Activated CD4-positive, alpha-beta T cell treated with anti-CD3 and anti-CD28 coated beads for 4 hours (primary cell): ENCODE measurements at regions not wholly inside any gene's neighbourhood (a gene's known extent, or its start where the extent isn't known, plus 50 kb on each side); places are given as distances from the start of the nearest gene placed in this dataset.
"Not testable (repeated sequence)": the region's sequence is repeated elsewhere in the genome, so short reads cannot be mapped to it uniquely, and the experiment has no call there.

ENCODE experiments used
- DNase-seq, 2 donors: peaks; one replicate each; pipeline ENCODE4 v3.0.0-alpha.2; 2020

DNA sequence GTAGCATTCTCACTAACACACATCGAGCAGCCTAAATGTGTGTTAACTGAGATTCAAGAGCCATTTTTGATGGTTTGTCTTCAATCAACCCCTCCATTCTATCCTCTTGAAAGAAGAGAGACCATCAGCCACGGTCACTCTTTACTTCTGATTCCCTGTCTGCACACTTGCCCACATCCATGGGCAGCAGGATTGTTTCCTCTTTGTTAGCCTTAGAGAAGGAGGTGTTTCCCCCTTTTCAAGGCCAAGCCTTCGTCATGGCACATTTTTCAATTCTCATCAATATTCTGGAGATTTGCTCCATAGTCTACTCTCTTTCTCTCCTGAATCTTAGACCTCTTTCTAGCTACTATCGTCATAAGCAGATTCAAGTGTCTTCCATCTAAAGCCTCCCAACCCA, 522.4 kb upstream of the NAALADL2 start:
- no peak for DNase-seq

DNA sequence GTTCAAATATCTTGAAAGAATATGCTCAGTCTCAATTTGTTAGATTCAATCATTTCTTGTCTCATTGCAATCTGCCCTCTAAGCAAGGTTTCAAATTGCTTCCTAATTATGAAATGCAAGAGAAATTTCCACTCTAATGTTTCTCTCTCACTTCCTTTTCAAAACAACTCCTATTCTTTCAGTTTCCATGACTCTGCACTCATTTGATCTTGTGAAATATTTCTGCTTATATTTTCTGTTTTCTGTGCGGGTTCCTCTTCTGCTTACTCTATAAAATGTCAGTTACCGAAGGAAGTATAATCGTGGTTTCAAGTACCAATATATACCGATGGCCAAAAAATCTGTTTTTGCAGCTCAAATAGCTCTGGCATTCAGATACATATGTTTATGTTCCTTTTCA, 521.9 kb upstream of the NAALADL2 start:
- no peak for DNase-seq

DNA sequence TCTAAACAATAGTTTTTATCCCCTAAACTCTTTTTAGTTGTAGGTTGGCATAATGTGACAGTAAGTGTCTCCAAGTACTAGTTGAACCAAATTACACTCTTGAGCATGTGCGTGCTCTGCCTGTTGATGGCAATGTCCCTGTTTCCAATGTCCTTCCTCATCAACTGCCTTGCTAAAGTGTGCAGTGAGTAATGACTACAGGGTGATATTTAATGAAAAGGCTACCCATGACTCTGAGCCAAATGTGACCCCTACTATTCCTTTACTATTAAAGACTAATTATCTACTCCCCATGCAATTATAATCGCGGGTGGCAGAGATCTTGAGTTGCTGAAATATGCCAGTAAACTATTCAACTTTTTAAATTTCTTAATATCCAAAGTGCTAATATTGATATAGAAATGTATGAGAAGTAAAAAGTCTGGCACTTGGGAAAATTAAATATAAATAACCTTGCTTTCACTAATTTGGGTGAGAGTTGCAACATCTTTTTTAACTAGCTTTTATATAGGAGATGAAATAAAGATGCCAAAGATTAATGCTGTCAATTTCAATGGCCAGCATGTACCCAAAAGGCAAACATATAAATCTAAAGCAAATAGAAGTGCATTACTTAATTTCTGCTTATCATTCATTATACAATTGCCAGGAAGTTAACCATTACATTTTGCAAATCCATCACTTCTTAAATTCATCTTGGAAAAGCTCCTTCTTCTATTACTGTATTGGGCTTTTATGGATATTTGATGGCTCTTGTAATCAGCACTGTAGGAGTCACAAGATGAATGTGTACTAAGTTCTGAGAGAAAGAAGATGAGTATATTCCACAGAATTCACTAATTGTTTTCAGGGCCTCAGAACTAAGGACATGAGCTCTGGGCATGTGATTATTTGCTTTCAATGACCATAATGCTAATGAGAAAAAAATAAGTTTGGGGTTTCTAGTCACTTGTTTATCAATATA, 518.2 kb upstream of the NAALADL2 start:
- no peak for DNase-seq

DNA sequence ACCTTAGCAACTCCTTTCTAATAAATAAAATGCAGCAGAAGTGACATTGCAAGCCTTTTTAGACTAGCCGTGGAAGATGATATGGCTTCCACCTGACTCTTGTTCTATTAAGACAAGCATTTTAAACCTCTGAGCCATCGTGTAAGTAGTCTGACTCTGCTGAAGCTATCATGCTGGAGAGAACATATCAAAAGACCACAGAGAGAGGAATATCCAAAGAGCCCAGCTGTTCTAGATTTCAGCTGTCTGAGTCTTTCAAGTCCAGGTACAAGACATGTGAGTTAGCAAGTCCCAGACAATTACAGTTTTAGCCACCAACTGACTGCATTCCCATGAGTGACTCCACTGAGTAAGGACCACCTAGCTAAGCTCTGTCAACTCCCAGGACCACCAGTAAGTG, 517.0 kb upstream of the NAALADL2 start:
- no peak for DNase-seq

DNA sequence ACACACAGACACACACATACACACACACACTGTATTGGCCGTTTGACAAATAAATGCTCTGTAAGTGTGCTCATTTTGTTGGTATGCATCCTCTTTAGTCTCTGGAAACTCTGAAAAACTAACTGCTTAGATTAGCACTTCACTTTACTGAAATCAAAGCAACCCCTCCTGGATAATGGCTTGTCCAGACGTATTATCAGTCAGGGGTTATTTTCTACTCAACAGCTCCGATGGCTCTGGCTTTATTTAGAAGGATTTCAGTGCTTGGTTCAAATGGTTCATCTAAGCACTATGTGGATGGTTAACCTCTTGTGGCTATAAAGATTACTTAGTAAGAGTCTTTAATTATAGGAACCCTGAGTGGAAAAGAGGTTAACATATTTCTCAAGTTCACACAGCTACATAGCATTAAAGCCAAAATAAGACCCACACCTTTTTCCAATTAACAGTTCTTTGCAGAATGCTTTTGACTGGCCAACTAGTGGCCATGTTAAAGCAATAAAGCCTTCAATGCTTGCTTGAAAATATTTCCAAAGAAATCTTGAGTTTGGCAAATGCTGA, 516.1 kb upstream of the NAALADL2 start:
- DNase-seq: no peak

DNA sequence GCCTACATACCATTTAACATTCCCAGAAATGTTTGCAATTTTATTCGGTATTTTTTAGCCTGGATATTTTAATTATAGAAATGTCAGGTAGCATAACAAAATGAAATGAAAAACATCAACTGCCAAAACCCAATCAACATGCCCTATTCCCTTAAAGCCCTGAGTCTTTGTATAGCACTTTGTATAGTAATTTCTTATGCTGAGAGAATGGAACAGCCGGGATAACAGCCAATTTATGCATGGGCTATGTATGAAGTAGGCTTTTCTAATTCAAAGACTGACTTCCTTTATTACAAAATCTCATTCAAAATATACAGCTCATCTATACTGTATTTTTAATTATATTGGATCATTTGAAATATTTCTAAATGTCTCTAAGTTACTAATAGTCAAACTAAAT, 513.0 kb upstream of the NAALADL2 start:
- DNase-seq: no peak

DNA sequence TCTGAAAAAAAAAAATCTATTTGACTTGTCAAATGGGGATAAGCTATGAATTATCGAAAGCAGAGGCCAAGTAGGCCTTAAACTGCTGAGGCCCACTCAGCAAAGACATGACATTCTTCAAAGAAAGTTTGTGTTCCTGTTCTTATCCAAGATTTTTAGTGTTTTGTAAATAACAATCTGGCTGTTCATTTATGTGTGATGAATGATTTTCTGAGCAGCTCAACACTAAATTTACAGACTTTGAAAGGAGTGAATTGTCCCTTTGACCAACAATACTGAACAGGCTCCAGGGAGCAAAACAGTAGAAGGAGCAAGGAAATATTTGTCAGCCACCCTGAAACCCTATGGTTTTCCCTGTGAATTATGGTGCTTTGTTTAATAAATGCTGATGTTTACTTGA, 512.6 kb upstream of the NAALADL2 start:
- DNase-seq: no peak

DNA sequence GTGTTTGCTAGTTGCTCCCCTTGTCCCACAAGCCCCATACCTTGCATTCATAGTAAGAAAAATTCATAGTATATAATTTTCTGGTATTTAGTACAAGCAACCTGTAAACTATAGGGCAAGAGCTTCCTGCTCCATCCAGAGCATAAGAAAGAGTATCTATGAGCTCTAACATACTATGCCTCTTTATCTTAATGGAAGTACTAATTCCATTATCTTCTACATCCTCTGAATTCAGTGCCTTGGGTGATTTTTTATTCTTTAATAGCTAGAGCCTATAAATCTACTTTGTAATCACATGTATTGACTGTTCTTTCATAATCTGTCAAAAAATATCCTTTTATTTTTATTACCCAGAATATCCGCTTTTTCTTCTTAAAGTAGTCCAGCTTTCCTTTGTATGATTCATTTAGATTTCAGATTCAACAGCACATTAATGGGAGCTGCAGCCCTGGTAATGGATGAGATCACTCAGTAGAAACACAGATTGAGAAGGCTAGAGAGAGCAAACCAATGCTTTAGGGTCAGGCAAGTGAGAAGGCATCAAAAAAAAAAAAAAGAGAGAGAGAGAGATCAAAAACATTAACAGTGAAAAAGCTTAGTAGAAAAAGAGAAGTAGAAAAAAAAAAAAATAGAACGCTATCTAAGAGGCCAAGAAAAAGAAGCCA, 511.5 kb upstream of the NAALADL2 start:
- DNase-seq: no peak

DNA sequence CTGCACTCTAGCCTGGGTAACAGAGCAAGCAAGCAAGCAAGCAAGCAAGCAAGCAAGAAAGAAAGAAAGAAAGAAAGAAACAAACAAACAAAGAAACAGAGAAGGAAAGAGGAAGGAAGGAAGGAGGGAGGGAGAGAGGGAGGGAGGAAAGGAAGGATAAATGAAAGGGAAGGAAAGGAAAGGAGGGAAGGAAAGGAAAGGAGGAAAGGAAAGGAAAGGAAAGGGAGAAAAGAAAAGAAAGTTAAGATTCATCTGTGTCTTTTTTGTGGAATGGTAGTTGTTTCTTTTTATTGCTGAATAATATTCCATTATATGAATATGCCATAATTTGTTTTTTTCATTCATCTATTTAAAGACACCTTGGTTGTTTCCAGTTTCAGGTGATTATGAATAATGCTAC, 506.9 kb upstream of the NAALADL2 start:
- DNase-seq: no peak

DNA sequence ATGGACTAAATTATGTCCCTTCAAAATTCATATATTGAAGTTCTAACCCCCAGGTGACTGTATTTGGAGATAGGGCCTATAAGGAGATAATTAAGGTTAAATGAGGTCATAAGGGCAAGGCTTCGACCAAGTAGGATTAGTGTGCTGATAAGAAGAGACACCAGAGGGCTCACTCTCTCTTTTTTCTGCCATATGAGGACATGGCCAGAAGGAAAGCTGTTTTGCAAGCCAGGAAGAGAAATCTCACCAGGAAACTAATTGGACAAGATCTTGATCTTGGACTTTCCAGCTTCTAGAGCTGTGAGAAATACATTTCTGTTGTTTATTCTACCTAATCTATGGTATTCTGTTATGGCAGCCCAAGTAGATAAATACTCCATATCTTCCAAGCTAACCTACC, 503.6 kb upstream of the NAALADL2 start:
- DNase-seq: no peak

DNA sequence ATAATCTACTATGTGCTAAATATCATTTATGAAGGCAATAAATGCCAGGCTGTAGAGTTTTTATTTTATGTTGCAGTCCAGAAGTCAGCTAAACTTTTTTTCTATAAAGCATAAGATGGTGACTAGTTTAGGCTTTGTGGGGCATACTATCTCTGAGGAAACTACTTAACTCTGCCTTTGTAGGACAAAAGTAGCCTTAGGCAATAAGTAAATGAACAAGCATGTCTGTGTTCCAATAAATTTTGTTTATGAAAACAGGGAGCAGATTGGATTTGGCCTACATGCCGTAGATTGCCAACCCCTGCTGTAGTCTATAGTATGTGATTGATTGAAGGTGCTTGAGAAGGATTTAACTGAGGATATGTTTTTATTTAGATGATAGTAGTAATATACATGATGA, 502.5 kb upstream of the NAALADL2 start:
- DNase-seq: no peak

DNA sequence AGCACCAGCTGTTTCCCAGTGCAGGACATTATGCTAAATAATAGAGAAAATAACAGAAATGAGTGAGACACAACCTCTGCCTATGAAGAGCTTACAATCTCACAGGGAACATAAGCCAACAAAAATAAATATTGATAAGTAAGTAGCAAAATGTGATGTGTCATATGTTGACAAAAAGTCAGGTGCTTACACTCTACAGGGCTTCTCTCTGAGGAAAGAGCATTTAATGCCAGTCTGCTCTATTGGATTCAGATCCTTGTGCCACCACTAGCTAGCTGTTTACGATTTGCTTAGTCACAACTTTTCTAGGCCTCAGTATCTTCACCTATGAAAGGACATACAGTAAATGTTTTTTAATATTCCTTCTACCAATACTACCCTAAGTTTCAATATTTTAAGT, 500.9 kb upstream of the NAALADL2 start:
- DNase-seq: no peak

DNA sequence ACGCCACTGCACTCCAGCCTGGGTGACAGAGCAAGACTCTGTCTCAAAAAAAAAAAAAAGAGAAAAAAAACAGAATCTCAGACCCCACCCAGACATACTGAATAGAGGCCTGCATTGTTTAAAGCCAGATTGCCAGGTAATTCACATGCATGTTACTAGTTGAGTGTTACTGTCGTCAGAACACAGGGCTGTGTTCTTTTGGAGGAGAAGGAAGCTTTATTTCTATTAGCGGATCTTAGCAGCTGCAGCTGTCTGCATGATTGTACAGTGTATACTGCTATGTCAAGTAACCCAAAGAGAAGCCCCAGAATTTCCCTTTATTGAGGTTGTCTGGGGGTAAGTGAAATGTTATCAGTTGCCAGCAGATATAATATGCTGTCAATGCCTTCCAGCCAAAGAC, 496.6 kb upstream of the NAALADL2 start:
- no peak for DNase-seq

DNA sequence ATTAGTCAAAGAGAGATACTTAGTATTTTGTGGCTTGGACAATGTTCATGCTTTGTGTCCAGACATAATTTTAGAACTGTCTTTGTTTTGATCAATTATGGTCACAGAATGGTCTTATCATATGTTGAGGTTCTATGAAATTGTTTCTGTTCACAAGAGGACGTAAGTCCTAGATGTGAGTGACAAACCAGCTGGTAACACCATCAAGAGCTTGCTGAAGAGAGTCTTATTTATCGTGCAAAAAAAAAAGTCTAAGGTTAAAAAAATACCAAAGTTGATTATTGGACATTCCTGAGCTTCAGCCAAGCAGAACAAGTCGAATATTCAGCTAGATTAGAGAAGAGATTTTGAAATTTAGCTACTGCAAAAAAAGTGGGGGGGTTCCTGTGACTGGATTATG, 495.9 kb upstream of the NAALADL2 start:
- DNase-seq: no peak

DNA sequence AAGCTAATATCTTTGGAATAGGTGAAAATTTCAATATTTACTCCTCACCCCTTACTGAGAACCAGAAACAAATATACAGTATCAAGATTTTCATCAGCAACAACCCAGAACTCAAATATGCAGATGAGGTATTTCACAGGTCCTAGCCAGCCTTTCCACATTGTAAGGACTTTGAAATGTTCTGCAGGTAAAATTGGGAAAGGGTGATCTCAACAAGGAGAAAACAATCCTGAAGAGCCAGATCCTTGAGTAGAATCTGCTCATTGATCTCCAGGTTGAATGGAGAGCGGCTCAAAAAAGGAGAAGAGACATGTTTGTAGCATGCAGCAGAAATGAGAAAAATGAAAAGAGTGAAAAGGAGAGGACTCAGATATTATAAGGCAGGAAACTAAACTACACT, 493.3 kb upstream of the NAALADL2 start:
- DNase-seq: no peak

DNA sequence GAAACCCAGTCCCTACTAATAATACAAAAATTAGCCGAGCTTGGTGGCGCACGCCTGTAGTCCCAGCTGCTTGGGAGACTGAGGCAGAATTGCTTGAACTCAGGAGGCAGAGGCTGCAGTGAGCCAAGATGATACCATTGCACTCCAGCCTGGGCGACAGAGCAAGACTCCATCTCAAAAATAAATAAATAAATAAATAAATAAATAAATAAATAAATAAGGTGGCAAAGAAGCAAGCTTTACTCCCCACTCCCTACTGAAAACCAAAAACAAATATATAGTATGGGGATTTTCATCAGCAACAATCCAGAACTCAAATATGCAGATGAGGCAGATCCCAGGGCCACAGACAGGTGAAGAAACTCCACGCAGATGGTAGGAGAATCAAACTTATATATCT, 492.2 kb upstream of the NAALADL2 start:
- DNase-seq: not testable (repeated sequence)

DNA sequence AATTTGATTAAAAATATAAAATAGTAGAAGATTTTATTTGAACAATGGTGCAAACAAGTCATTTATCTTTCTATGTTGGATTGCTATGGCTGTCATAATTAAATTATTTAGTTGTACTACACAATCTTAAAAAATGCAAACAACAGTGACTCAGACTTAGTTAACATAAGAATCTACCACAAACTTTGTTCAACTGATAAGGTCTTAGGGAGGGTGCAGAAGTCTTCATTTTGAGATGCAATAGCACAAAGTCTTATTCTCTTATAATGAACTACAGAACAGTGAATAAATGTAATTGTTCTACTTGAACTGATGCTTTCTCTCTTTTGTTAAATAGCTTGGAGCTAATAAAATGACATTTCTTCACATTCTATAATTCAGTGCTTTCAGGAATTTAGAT, 482.8 kb upstream of the NAALADL2 start:
- no peak for DNase-seq

DNA sequence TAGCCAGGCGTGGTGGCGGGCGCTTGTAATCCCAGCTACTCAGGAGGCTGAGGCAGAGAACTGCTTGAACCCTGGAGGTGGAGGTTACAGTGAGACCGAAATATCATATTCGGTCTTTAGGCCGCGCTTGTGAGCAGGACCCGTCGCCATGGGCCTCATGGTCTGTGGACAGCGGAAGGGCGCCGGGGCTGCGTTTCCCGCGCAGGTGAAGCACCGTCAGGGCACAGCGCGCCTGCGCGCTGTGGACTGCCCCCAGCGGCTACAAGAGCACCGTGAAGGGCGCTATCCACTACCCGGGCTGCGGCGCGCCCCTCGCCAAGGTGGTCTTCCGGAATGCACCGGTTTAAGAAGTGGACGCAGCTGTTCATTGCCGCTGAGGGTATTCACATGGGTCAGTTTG, 482.0 kb upstream of the NAALADL2 start:
- no peak for DNase-seq

DNA sequence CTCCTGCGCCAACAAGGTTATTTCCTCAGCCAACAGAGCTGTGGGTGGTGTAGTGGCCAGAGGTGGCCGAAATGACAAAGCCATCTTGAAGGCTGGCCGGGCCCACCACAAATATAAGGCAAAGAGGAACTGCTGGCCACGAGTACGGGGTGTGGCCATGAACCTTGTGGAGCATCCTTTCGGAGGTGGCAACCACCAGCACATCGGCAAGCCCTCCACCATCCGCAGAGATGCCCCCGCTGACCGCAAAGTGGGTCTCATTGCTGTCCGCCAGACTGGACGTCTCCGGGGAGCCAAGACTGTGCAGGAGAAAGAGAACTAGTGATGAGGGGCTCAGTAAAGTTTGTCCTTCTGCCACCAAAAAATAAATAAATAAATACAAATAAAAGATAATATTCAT, 481.4 kb upstream of the NAALADL2 start:
- DNase-seq: no peak

DNA sequence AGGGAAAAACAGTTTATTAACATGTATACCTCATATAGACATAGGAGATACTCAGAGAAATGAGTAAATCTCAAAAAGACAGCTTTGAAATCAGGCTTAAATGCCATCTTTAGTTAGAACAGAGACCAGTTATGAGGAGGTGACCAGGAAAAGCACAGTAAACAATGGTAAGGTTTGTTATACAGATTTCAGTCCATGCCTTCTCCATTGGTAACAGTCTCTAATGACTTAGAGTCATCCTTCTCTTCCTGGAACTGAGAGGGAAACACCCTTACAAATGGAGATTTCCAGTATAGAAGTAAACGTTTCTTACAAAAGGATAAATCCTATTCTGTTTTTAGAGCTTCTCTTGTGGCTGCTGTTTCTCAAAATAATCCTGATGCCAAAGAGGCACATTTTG, 476.3 kb upstream of the NAALADL2 start:
- no peak for DNase-seq

DNA sequence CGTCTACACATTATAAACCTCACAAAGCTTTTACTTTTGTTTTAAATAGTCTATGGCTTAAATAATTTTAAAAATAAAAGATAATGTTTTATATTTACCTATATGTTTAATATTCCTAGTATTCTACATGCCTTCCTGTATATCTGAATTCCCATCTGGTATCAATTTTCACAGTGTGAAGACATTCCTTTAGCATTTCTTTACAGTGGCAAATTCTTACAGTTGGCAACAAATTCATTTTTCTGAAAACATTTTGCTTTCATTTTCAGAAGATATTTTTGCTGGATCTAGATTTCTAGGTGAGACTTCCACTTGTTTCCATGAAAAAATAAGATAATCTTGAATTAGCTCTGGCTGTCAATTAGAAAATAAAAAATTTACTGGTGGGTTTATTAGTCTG, 471.4 kb upstream of the NAALADL2 start:
- no peak for DNase-seq

DNA sequence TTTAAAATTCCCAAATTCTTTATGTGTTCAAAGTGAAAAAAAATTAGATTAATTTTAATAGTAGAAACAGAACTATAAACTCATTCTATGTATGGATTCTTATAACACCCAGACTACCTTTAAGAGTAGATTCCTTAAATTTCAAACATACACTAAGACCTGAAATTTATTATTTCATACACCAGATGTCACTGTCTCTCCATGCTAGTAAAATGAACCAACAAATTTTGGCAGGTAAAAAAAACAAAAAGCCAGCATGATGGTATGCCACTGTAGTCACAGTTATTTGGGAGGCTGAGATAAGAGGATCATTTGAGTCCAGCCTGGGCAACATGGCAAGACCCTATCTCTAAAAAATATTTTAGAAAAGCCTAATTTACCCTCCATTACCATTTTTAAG, 461.3 kb upstream of the NAALADL2 start:
- no peak for DNase-seq

DNA sequence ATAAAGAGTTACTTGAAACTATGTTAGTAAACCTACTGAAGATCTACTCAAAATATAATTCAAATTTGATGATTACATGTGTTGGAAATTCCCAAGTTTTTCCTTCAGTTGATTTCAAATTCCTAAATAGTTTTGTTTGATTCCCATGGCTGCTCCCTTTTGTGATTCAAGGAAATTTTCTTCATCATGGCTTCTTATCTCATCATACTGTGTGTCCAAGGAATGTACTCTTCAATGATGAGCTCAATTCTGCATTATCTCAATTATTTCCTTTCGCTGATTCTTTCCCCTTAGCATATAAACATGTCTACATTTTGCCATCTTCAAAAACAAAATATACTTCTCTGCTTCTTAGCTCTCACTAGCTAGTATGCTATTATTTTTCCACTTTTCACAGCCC, 460.4 kb upstream of the NAALADL2 start:
- no peak for DNase-seq

DNA sequence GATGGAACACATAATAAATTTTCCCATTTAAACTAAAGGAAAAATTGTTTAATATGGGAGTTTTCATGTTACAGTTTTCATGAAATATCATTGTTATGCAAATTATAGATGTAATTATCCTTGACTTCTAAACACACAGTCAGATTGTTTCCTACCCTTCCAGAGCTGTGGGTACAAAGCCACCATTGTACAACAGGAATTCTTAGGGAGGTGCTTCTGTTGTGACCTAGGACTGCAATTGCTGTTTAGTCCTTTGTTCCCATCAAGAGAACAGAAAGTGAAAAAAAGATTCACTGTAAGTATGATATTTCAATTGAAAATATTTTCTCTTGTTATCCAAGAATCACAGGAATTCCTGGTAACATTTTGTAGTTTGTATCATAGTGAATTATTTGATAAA, 455.3 kb upstream of the NAALADL2 start:
- no peak for DNase-seq
